ENCODE measurements at regions not wholly inside any gene's neighbourhood (a gene's known extent, or its start where the extent isn't known, plus 50 kb on each side); places are given as distances from the start of the nearest gene placed in this dataset.

DNA sequence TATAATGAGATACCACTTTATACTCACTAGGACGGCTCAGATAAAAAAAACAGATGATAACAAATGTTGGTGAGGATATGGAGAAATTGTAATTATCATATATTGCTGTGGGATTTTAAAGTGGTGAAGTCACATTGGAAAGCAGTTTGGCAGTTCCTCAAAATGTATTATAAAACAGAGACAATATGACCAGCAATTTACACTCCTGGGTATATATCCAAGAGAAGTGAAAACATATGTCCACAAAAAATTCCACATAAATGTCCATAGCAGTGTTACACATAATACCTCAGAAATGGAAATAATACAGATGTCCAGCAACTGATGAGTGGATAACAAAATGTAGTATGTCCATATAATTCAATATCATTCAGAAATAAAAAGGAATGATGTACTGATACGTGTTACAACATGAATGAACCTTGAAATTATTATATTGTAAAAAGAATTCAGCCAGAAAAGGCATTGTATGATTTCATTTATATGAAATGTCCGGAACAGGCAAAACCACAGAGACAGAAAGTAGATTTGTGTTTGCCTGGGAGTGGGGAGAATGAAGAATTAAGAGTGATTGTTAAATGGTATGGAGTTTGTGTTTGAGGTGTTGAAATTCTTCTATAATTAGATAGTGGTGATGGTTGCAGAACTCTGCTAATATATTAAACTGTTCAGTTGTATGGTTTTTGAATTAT, 220.9 kb downstream of the SLC7A11 start:
- Histone ChIP-seq H3K14ac (replicated peaks; ENCODE audit: low read depth, low read length) (no peak overlapping the region), H3K18ac (ENCODE audit: low read depth, low read length) (no peak overlapping the region), H3K79me1 (ENCODE audit: low read depth in 1 of 2, low read length in 2 of 2) (no peaks in the 10 kb centered on the region), H4K8ac (ENCODE audit: low read depth in 2 of 2, low read length in 2 of 2) (no peak overlapping the region), H4K20me1 (ENCODE audit: insufficient read depth, low read length) (no peaks in the 10 kb centered on the region), H4K5ac (ENCODE audit: low read depth, low read length) (no peak overlapping the region), H3K4ac (ENCODE audit: low read depth, low read length) (no peak overlapping the region), H3K27me3 (ENCODE audit: control insufficient read depth, insufficient read depth, low read length) (no peaks in the 10 kb centered on the region), H3K9me3 (ENCODE audit: control insufficient read depth, insufficient read depth, low read length) (no peaks in the 10 kb centered on the region), H3K9ac (ENCODE audit: low read depth, low read length) (no peak overlapping the region), H2BK15ac (ENCODE audit: low read depth, low read length) (no peak overlapping the region), H2BK20ac (ENCODE audit: low read depth, low read length) (no peak overlapping the region), H3K56ac (ENCODE audit: extremely low read depth, insufficient read depth, low read length) (no peak overlapping the region), H2AK9ac (replicated peaks; ENCODE audit: low read depth, low read length, poor library complexity) (no peak overlapping the region), H3K4me2 (ENCODE audit: low read depth, low read length) (no peak overlapping the region), H3K4me1 (ENCODE audit: control insufficient read depth, insufficient read depth, low read length) (no peaks in the 10 kb centered on the region), H4K91ac (ENCODE audit: insufficient read depth, low read depth, low read length) (no peak overlapping the region), H2BK120ac (ENCODE audit: low read depth, low read length) (no peak overlapping the region), H3K27ac (ENCODE audit: insufficient read depth, low read length) (no peak overlapping the region), H3K36me3 (ENCODE audit: control insufficient read depth, insufficient read depth, low read length) (no peaks in the 10 kb centered on the region), H2AFZ (replicated peaks; ENCODE audit: low read length, poor library complexity) (no peak overlapping the region), H2BK5ac (ENCODE audit: low read depth, low read length, poor library complexity, severe bottlenecking) (no peak overlapping the region), H2AK5ac (ENCODE audit: low read depth, low read length) (no peak overlapping the region), H3K4me3 (ENCODE audit: insufficient read depth, low read depth, low read length) (no peak overlapping the region), H3K23ac (ENCODE audit: low read depth, low read length) (no peak overlapping the region), H3K9me1 (ENCODE audit: insufficient read depth, low read length) (no peaks in the 10 kb centered on the region)
- POLR2A ChIA-PET (ENCODE audit: unreplicated experiment), result no interaction called here
- BruUV-seq (replicated peaks), result no TSS peak
- CTCF ChIA-PET, result no interaction called here
- intact Hi-C loops (cut with micrococcal nuclease), result no loop called here
- dilution Hi-C loops (cut with HindIII; ENCODE audit: low sequenced_read_pairs, unreplicated experiment), result no loop called here
- ATAC-seq (ENCODE audit: low read depth) (no peak), DNase-seq (no peak)
- WGBS, 2 experiments (ENCODE audit: extremely low coverage in 2 of 2, insufficient read length in 1 of 2), result 0% methylated on average over 1 of the region's 3 CpGs; no CpG with 5 or more reads in 1 of the 2 experiments
- TF ChIP-seq FOS (IDR thresholded peaks at IDR 0.05; ENCODE audit: low read depth, low read length) (no peak), BHLHE40 (IDR thresholded peaks at IDR 0.05; ENCODE audit: low read depth, low read length) (no peak)
- in situ Hi-C loops (cut with MboI; ENCODE audit: low sequenced_read_pairs), result no loop called here

All from IMR-90 (cell line).